ENCODE measurements at regions not wholly inside any gene's neighbourhood (a gene's known extent, or its start where the extent isn't known, plus 50 kb on each side); places are given as distances from the start of the nearest gene placed in this dataset.

DNA sequence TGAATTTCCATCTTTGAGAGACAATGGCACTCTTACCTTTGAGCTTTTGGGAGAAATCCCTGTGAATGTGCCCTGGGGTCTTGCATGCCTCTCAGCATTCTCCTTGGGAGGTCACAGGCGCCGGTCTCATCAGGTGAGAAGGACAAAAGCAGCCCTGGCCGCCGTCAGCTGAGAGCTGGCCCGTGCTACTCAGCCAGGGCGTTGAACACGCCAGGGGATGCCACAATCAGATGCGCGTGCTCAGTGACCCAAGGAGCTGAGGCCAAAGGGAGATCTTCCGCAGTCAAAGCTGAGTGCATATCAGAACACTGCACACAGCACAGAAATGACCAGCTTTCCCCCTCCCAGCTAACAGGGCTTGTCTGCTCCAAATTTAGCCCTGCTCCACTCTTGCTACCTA is 253.6 kb upstream of the NOX3 start:
- no peak for TF ChIP-seq POLR2A (IDR thresholded peaks at IDR 0.05; ENCODE audit: borderline replicate concordance, extremely low read depth, insufficient read depth, insufficient read length)
- TF ChIP-seq SP1 (IDR thresholded peaks at IDR 0.05; ENCODE audit: low read depth) = no peak
- no peak for TF ChIP-seq CTCF (IDR thresholded peaks at IDR 0.05 in 2 of 3, conservative IDR thresholded peaks at IDR 0.05 in 1 of 3; ENCODE audit: borderline replicate concordance in 1 of 3, insufficient read depth in 1 of 3, low read depth in 2 of 3, low read length in 2 of 3)
- TF ChIP-seq RAD21 (IDR thresholded peaks at IDR 0.05; ENCODE audit: low read depth) = no peak
- TF ChIP-seq, protein P1, sequence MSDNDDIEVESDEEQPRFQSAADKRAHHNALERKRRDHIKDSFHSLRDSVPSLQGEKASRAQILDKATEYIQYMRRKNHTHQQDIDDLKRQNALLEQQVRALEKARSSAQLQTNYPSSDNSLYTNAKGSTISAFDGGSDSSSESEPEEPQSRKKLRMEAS (IDR thresholded peaks at IDR 0.05) = no peak
- TF ChIP-seq YY1 (IDR thresholded peaks at IDR 0.05; ENCODE audit: extremely low read depth, insufficient replicate concordance, low read depth, low read length) = no peak
- TF ChIP-seq EZH2 (IDR thresholded peaks at IDR 0.05) = no peak
- no peak for TF ChIP-seq ZFX (IDR thresholded peaks at IDR 0.05)
- TF ChIP-seq, protein P2, sequence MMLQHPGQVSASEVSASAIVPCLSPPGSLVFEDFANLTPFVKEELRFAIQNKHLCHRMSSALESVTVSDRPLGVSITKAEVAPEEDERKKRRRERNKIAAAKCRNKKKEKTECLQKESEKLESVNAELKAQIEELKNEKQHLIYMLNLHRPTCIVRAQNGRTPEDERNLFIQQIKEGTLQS (IDR thresholded peaks at IDR 0.05) = no peak
- TF ChIP-seq POLR2AphosphoS5 (IDR thresholded peaks at IDR 0.05; ENCODE audit: low read depth, low read length) = no peak
- TF ChIP-seq ZNF274 (IDR thresholded peaks at IDR 0.05; ENCODE audit: low read depth, low read length) = no peak
- no peak for TF ChIP-seq SRF (IDR thresholded peaks at IDR 0.05; ENCODE audit: low read depth)
- TF ChIP-seq EZH2phosphoT487 (IDR thresholded peaks at IDR 0.05; ENCODE audit: borderline replicate concordance) = no peak
